DMS 273 treated with DMSO at 0.1 percent for 48 hours (cell line): ENCODE measurements at regions not wholly inside any gene's neighbourhood (a gene's known extent, or its start where the extent isn't known, plus 50 kb on each side); places are given as distances from the start of the nearest gene placed in this dataset.
"Not testable (repeated sequence)": the region's sequence is repeated elsewhere in the genome, so short reads cannot be mapped to it uniquely, and the experiment has no call there.

Source experiments
- DNase-seq: peaks from one replicate; lab custom pipeline; 2025; lab: John Stamatoyannopoulos, UW

DNA sequence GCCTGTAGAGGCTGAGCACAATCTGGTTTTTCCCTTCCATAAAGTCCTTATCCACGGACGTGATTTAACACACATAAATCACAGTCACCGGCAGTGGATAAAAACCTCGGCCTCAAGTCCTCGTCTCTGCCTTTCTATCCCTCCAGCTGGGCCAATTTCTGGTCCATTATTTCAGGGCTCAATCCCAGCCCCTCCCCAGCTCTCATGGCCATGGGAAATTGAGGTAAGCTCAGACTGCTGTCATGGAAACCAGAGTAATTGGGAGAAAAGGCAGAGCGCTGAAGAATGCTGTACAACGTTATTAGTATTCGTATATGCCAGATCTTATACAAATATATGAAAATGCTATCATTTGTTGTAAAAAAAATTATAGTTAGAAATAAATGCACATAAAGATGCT, 86.2 kb upstream of the USP29 start:
- no peak for DNase-seq

DNA sequence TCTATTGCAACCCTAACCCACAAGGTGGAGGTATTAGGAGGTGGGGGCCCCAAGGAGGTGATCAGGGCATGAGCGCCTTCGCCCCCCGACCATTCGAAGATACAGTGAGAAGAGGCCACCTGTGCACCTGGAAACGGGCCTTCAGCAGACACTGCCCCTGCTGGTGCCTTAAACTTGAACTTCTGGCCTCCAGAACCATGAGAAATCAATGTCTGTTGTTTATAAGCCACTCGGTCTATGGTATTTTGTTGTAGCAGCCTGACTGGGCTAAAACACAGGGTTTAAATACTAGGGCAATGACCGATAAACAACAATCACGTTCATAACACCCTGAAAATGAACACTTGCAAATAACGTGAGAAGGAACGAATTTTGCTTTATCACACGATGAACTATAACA, 85.2 kb upstream of the USP29 start:
- no peak for DNase-seq

DNA sequence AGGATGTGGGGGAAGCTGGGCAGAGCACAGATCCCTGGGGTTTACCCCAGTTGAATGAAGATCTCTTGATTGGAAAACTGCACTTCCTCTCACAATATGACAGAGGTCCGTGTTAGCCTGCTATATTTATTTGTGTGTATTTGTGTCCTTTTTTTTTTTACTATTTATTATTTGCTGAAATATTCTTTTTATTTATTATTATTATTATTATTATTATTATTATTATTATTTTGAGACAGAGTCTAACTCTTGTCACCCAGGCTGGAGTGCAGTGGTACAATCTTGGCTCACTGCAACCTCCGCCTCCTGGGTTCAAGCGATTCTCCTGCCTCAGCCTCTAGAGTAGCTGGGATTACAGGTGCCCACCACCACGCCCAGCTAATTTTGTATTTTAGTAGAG, 84.0 kb upstream of the USP29 start:
- not testable (repeated sequence) for DNase-seq

DNA sequence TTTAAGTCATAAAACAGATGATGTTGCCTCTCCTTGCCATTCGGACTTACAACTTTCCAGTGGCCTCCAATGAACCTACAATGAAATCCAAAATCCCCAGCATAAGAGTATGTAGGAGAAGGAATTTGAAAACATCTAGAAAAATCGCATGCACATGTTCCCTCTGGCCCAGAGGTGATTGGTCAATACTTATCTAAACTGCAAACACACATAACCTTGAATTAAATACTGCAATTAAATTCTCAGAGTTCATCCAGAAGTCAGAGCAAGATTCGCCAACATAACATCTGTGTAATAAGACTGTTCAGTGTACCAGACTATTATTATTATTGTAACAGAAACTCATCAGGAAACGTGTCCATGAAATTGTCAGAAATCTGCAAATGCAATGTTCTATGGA, 82.2 kb upstream of the USP29 start:
- no peak for DNase-seq

DNA sequence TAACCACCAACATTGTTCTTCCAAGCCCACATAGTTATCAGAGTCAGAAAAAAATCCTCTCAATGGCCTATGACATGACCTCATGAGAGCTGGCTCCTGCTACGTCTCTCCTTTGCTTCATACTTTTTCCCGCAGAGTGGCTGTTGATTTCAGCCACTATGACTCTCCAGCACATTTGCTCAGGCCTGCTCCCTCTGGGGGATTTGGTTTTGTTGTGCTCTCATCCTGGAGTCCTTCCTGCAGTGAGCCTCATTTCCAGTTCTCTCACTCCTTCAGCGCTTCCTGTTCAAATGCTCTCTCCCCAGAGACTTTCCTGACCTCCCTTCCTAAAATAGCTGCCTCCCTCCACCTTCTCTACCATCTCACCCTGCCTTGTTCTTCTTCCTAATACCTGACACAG, 72.0 kb upstream of the USP29 start:
- no peak for DNase-seq

DNA sequence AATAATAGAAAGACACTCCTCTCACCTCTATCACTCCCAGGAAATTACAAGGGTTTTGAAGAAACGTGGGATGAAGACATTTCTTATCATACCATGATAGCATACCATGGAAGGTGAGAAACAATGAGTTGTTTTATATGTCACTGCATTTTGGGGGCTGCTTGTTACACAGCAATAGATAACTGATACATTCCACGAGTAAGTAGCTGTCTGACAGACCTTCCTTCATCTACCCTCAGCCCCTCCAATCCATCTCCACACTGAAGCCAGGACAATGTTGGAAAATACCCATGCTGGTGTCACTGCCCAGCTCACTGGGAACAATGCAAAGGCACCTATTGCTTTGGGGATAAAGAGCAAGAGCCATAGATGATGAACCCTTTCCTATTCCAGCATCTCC, 68.9 kb upstream of the USP29 start:
- no peak for DNase-seq

DNA sequence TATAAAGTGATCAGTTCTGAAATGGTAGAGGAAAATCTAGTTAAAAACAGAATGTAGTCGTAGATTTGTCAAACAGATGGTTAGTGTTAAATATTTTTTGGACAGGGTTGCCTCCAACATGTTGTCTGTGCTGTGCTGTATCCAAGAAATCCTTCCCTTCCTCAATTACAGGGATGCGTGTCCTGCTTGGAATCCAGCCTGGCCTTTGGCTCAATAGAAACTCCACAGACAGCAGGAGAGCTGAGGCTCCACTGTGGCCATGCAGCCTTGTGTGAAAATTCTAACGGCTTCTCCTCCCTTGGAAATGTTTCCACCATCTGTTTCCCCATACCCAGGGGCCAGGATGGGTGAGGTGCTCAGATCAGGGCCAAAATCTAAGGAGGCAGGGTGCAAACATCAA, 67.7 kb upstream of the USP29 start:
- no peak for DNase-seq

DNA sequence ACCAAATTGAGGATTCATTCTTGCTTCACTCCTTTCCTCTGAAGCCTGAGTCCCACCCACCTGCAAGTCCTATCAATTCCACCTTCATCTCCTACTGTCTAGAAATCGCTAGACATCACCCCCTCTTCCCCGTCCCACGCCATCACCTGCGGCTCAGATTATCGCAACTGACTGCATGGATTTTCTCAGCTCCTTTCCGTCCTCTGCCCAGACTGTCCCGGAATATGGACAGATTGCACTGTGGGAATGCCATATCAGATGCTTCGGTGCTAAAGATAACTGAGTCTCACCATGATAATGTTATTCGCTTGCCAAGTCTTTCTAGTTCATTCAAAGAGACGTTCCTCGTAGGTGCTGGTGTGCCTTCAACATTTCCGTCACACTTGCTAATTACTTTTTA, 66.4 kb upstream of the USP29 start:
- no peak for DNase-seq

DNA sequence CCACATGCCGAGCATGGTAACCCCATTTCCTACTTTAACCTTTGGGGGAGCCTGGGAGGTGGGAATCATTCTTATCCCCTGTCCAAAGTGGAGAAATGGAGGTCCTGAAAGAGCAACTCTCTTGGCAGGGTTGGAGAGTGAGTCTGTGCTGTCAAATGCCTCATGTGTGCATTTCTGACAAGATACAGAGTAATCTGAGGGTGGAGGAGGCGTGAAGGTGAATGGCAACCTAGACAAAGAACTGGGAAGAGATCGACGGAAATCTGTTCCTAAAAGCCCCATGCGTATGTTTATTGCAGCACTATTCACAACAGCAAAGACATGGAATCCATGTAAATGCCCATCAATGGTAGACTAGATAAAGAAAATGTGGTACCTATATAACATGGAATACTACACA, 63.8 kb upstream of the USP29 start:
- DNase-seq = no peak

DNA sequence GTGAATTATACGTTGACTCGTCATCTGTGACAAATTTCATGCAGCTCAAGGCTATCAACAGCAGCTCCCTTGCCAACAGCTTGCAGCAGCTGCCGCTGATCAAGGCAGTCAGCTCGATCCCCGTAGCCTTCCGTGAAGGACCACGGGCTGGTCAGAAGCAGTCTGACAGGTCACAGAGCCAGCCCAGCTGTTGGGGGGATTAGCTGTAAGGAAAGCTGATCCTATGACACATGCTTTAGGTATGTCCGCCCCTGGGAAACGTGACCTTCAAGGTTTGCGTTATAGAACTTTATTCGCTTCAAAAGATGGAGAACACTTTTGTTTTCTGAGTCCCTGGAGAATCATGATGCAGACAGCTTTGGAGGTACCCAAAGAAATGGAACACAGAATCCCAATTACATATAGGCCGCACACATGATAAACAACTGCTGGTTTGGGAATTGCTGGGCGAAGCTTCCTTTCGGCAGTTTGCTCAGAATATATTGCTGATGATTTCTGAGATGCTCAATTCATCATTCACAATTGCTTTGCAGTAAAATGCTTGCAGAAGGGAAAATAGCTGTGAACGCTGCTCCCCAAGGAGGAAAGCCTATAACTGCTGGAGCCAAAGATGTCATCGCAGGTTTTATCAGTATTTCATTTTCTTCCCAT, 62.6 kb upstream of the USP29 start:
- no peak for DNase-seq

DNA sequence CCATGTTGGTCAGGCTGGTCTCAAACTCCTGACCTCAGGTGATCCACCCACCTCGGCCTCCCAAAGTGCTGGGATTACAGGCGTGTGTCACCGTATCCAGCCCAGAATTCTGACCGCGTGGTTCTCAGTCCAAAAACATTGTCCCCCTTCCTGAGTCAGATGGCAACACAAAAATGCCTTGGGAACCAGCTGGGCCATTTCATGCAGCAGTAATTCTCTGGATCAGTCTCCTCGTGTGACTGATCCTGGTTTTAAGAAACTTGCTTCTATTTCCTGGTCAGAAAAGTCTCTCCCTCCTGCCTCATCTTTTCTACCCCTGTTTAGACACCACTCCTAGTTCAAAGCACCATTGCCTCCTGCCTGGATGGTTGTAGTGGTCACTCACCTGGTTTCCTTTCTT, 60.9 kb upstream of the USP29 start:
- DNase-seq = no peak

DNA sequence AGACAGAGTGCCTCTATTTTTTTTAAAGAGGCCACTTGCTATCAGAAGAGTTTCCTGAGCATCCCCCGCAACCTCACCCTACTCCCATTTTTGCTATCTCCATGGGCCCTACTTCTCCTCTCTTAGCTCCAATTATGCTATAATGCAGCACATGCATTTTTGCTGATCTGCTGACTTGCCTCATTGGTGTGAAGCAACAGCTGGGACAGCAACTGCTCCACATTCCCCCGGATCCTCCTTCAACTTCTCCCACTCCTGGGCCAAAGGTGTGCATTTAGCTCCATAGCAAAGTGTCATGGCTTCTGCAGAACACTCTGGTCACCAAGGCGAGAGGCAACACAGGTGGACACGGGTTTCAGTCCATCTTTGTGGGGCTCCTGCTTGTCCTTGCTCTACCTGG, 56.7 kb upstream of the USP29 start:
- no peak for DNase-seq

DNA sequence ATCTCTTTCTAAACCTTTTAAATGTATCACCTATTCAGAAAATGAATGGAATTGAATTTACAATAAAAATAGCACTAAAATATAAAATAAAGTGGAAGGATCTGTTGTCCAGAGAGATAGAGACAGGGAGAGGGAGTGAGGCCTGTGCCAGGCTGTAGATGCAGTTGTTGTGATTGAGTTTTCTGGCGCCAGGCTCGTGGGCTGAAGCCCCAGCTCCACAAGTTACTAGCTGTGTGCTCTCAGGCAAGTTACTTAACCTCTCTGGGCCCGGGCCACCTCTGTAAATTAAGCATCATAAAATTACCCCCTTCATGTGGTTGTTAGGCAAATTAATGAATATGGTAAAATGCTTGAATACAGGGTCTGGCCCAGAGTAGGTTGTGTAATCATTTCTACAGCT, 52.3 kb upstream of the USP29 start:
- DNase-seq = no peak

DNA sequence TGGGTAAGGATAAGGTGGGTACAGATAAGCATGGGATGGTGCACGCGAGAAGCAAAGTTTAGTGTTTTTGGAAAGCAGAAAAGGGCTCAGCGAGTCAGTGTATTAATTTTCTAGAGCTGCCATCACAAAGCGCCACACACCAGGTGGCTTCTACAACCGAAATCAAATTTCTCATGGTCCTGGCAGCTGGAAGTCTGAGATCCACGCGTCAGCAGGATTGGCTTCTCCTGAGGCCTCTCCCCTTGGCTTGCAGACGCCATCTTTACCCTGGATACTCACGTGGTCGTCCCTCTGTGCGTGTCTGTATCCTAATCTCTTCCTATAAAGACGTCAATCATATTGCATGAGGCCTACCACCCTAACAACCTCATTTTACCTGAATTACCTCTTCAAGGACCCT, 51.5 kb upstream of the USP29 start:
- no peak for DNase-seq

DNA sequence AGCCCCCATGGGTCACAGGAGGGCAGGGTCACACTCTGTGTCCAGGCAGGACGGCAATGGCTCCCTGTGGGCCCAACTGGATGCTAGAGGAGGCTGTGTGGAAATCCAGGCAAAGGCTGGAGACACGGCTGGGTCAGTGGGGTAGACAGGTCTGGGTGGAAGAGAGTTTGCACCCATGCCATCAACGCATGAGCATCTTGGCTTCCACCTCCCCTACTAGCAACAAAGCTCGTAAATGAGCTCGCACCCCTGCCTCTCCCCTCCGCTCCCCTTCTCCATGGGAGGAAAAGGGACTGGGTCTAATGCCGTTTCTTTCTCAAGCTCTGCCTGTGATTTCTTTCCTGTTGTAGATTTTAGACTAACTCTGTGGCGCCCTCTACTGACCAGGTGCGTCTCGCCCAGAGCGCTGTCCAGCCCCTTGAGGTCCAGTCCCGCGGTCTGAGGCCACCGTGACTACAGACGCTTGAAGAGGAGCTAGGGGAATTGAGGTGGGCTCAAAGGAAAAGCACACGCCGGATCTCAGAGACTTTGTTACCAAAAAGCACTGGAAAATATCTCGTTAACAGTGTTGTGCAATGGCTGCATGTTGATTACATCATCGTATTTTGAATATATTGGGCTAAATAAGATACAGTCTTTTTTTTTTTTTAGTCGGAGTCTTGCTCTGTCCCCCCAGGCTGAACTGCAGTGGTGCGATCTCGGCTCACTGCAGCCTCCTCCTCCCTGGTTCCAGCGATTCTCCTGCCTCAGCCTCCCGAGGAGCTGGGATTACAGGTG, 50.7 kb upstream of the USP29 start:
- no peak for DNase-seq
